ENCODE measurements at regions not wholly inside any gene's neighbourhood (a gene's known extent, or its start where the extent isn't known, plus 50 kb on each side); places are given as distances from the start of the nearest gene placed in this dataset.

GRCh38 chr9:15010581-15010980, 100.4 kb upstream of the FREM1 start:
- TF ChIP-seq CTCF (conservative IDR thresholded peaks at IDR 0.05) (no peak), ZFX (IDR thresholded peaks at IDR 0.05) (no peak)
